SK-N-SH (cell line): ENCODE measurements at regions not wholly inside any gene's neighbourhood (a gene's known extent, or its start where the extent isn't known, plus 50 kb on each side); places are given as distances from the start of the nearest gene placed in this dataset.
"Not testable (repeated sequence)": the region's sequence is repeated elsewhere in the genome, so short reads cannot be mapped to it uniquely, and the experiment has no call there.

Source experiments
- CTCF ChIP-seq: fragments of 200-600 bp; sonication (generic); IDR thresholded peaks from 2 replicates; pipeline ENCODE4 v1.6.1; 2017; ENCODE audit warnings: antibody characterized with exemption, mild to moderate bottlenecking, moderate library complexity
- EP300 ChIP-seq, 2 experiments: IDR thresholded peaks; 2 replicates each; pipeline versions ENCODE4 v1.4.0 to v1.6.1; 2012; ENCODE audit warnings: borderline replicate concordance in 1 of 2, low read depth in 1 of 2, low read length in 1 of 2
- EZH2phosphoT487 ChIP-seq: fragments of 200-600 bp; sonication (generic); IDR thresholded peaks from 2 replicates; pipeline ENCODE4 v1.6.1; 2017; ENCODE audit warnings: low read depth, mixed run types, mild to moderate bottlenecking, antibody characterized with exemption, moderate library complexity, borderline replicate concordance
- GABPA ChIP-seq: IDR thresholded peaks from 2 replicates; pipeline ENCODE4 v1.4.0; 2012; ENCODE audit warnings: low read depth, mild to moderate bottlenecking
- GATA2 ChIP-seq: sonication (generic); formaldehyde crosslinking; IDR thresholded peaks from 2 replicates; pipeline ENCODE4 v1.5.0; 2020; ENCODE audit warnings: mild to moderate bottlenecking, missing genetic modification reagents
- JUND ChIP-seq: IDR thresholded peaks from 2 replicates; pipeline ENCODE4 v1.4.0; 2012
- MAX ChIP-seq: IDR thresholded peaks from 2 replicates; pipeline ENCODE4 v1.4.0; 2012; ENCODE audit warnings: low read depth
- PBX3 ChIP-seq: IDR thresholded peaks from 2 replicates; pipeline ENCODE4; 2012
- RAD21 ChIP-seq: IDR thresholded peaks from 2 replicates; pipeline ENCODE4 v1.6.1; 2012; ENCODE audit warnings: mild to moderate bottlenecking, low read length
- RFX5 ChIP-seq: IDR thresholded peaks from 2 replicates; pipeline ENCODE4 v1.6.1; 2012; ENCODE audit warnings: mild to moderate bottlenecking, improper control_type of control experiment, low read length
- TAF1 ChIP-seq: IDR thresholded peaks from 2 replicates; pipeline ENCODE4 v1.6.1; 2012; ENCODE audit warnings: low read depth, mild to moderate bottlenecking, low read length, moderate library complexity, borderline replicate concordance

GRCh38 chr11:67840599-67840998 lies 163.3 kb downstream of the UNC93B1 start:
- not testable (repeated sequence) for TF ChIP-seq GATA2 (CRISPR knock-in tag); PBX3; EP300 (IDR thresholded peaks at IDR 0.05; ENCODE audit: borderline replicate concordance in 1 of 2, low read depth in 1 of 2, low read length in 1 of 2); RFX5; MAX; CTCF; EZH2phosphoT487; JUND; GABPA; TAF1
- 0 out of 2 replicates have a peak, but pooled peaks have one; percentile 5 for TF ChIP-seq RAD21
